Forelimb muscle (tissue), 1 donor: ENCODE measurements at regions not wholly inside any gene's neighbourhood (a gene's known extent, or its start where the extent isn't known, plus 50 kb on each side); places are given as distances from the start of the nearest gene placed in this dataset.
"Not testable (repeated sequence)": the region's sequence is repeated elsewhere in the genome, so short reads cannot be mapped to it uniquely, and the experiment has no call there.

Experiments
- DNase-seq: peaks from one replicate; pipeline ENCODE4 v3.0.0-alpha.2; 2013; ENCODE audit warnings: low read depth

DNA sequence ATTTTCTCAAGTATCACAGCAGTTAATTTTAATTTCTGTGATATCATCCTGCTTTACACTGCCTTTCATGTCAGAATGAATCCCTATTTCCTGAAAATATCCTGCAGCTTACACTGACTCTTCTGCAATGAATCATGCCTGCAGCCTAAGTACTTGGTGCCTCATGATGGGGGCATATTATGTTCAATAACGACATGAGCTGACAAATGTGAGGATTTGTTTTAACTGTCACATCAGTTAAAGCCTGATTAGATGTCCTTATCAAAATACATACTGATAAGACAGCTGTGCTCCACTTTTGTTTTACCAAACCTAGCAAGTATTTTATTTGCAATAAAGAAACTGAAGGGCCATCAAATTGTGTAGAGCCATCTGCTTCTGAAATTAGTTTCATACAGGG is 359.9 kb upstream of the AGA start:
- no peak for DNase-seq

DNA sequence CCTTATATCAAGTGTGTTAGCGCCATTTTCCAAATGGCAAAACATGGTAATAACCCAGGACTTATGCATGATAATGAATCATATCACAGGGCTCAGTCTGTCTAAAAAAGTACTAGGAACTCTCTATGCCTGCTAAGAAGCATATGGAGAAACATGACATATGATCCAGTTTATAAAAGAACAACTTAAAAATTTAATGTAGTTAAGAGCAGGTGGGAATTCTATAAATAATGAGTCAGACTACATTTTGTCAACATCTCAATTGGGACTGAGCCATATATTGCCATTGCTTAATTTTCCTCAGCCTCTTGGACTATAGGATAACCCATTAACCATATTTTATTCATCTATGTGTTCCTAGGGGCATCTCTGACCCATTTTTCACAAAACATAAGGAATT is 360.4 kb upstream of the AGA start:
- no peak for DNase-seq

DNA sequence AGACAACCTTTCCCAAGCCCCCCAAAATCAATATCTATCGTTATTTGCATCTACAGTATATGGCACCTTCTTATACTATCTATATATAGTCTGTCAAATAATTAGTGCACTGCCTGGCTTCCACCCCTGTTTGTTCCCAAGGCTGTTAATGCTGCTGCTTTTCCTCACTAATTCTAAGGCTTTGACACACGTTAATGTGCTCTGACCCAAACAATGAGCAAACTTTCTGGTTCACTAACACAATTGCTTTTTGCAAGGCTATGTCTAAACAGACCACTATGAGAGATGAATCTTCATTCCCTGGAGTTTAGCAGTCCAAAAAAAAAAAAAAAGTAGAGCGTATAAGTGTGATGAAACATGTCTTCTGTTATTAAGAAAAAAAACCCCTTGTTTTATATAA is 360.9 kb upstream of the AGA start:
- no peak for DNase-seq

DNA sequence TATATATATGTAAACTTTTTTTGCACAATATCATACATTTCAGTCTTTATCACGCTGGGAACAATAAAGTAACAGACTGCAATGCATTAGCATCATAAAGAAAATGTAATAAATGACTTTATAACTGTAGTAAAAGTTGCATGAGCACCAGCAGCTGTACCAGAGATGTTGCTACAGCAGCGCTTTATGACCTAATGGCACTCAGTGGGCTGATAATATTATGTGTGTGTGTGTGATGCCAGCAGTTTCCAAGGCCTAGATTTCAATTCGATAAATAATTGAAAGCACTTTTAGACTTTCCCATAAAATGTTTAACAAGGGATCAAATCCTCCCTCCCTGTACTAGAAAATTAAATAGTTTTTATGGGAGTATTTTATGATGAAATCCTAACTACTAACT is 367.6 kb upstream of the AGA start:
- DNase-seq, result no peak

DNA sequence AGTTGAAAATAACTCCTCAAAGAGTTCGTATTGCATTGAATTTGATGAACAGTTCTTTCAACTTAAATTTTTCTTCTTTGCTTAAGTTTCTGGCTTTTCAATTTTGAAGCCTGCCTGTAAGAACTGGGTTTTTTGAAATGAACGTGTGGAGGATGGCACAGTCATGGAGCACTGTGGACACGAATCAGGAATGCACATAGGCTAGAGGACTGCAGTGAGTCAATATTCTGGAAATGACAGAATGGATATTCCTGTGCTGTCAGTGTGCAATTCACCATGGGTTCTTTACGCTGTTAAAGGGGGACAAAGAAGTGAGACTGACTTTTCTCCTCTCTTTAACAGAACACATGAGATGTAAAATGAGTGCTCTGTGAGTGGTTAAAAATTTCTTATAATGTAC is 368.0 kb upstream of the AGA start:
- DNase-seq, result no peak

DNA sequence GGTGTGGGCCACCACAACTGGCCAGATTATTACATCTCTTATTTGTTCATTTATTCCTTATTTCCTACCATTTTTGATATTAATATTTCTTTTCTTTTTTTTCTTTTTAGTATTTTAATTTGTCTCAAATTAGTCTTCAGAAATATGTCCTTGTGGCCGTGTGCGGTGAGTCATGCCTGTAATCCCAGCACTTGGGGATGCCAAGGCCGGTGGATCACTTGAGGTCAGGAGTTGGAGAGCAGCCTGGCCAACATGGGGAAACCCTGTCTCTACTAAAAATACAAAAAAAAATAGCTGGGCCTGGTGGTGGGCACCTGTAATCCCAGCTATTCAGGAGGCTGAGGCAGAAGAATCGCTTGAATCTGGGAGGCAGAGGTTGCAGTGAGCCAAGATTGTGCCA is 376.2 kb upstream of the AGA start:
- DNase-seq, result not testable (repeated sequence)

DNA sequence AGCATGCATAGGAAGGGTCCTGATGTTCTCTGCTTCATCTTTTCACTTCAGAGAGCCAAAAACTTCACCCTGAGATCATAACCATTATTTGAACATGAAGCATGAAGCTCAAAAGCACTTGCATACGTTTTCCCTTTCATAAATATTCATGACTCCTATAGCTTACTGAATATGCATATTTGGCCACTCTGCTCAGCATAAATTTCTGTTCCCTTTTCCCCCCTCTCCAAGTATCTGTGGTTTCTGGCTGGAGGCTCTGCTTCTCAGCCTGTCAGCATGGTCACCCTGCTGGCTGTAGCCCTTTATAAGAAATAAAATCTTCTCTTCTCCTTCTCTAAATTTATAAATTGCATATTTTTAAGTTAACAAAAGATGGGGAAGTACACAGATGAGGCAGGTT is 384.7 kb upstream of the AGA start:
- DNase-seq, result no peak

DNA sequence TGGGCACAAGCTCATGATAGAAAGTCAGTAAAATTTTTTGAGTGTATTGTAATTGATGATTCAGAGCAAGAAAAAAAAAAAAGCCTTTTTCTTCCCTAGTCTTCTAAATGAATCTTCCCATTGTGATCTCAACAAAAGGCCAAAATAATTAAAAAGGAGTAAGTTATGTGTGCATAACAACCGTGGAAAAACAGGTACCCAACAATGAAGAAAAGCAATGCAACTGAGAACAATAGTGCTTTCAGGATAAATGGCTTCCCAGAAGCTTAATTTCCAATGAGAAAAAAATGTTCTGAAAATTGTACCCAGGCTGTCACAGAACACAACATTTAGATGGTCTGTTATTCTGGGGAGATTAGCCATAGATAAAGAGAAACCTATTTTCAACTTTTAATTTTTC is 399.0 kb upstream of the AGA start:
- no peak for DNase-seq

DNA sequence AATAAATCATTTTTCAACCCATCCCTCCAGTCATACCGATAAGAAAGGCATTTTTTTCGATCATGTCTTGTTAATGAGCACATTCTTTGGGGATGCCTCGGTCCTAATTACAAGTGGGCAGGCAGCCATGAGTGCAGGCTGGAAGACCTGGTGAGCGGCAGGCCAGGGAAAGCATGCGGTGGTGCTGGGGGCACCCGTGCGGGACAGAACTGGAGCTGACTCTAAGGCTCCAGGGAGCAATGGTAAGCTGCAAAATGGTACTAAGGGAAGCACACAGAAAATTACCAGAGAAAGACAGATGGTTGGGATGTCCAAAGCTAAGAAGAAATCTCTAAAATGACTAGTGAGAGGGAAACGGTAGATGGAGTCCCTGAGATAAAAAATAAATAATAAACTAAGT is 411.0 kb upstream of the AGA start:
- DNase-seq, result no peak

DNA sequence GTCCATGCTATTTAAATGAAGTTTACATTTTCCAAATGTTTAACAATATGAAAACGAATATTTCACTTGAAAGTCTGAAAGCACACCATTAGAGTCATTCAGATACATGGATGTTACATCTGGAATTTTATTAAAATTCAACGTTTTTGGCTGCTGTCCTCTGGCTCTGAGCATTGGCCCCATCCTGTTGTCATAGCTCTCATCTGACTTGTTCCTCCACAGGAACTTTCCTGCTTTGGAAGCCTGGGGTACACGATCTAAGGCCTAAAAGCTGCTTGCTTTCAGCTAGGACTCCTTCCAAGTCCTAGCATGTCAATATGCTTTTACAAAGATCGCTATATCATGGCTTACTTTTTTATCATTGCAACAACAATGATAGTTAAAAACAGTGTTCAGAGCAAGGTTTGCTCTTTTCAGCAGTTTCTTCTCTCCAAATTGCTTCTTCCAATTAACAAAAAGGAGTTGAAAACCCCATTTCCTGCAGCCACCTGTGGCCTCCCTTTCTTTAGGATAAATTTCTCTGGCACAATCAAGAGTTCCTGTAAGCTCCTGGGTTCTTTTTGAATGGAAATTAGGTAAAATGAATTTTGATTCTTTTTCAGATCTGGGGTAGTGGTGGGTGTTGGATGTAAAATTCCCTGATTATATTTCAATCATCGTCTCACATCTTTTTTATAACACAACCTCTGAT is 413.4 kb upstream of the AGA start:
- peak; percentile 48 for DNase-seq

DNA sequence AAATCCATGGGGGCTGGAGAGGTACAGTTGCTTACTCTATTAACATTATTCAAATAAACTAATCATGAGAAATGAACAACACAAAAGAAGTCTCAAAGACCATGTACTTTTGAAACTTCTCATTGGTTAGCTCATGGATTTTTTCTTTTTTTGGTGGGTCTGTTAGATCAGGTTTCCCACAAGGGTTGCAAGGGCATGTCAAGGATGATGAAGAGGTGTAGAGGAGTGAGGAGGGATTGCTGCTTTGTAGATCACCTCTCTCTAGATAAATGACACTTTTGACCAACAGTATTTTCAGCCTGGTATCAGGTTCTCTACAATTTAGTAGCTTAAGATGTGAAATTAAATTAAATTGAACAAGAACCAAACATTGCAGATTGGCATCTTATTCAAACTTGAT is 417.9 kb upstream of the AGA start:
- no peak for DNase-seq

DNA sequence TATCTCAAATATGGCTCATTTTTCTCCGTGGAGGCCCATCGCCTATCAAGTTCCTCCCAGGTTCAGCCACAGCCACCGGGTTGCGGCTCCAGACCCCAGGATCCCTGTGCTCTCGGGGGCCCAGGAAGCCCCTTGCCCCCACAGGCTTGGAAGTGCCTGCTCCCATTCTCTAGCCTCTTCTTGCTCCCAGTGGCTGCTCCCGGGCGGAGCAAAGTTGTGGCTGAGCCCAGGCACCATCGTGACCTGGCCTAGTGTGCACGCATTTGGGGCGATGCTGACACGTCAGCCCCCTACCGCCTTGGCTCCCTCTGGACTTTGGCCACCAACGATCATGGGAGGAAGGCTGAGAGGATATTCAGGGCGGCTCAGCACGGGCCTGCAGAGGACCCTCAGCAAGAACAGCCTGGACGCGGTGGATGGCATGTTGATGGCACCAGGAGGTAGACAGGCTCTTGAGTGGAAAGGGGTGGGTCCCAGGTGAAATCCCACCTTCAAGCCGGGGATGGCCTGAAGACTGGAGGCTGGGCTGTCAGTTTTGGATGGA is 419.4 kb upstream of the AGA start:
- no peak for DNase-seq

DNA sequence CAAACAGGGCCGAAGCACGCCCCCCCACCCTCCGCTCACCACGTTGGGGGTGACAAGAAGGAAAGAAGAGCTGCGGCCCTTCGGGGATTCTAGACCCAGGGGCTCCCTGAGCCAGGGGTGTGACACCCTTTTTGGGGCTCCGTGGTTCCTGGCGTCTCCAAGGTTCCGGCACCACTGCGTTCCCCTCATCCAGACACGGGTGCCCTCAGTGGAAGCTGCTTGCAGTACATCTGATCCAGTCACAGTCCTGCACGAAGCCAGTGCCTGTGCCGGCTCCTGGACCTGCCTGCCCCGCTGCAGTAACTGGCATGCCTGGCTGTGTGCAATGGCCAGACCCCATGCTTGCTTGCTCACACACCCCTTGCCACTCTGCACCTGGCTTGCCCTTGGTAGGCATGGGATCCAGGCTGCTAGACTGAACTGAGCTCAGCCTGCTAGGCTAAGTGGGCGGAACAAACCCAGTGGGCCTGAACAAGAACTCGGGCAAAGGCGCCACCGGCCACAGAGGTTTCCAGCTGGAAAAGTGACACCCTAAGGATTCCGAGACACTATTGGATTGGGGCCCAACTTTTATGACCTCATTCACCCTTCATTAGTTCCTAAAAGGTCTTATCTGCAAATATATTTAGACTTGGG is 420.4 kb upstream of the AGA start:
- no peak for DNase-seq

DNA sequence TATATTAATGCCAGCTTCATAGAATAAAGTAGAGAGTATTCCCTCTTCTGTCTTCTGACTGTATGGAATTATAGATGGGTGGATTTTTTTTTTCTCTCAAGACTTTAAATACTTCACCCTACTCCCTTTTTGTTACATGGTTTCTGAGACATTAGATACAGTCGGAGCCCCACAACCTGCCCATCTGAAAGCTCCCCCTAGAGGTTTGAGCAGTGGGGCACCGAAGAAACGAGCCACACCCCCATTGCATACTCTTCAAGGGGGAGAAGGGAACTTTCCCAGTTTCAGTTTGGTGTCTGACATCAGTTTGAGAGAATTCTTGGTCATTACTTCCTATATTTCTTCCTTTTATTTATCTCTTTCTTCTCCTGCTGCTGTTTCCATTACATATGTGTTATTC is 437.6 kb upstream of the AGA start:
- no peak for DNase-seq

DNA sequence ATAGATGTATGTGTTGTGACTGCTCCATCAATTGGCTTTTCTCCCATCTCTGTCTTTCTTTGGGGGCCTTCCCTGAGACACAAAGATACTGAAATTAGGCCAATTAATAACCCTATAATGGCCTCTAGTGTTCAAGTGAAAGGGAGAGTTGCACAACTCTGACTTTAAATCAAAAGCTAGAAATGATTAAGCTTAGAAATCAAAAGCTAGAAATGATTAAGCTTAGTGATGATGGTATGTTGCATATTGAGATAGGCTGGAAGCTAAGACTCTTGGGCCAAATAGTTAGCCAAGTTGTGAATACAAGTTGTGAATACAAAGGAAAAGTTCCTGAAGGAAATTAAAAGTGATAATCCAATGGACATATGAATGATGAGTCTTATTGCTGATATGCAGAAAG is 452.9 kb upstream of the AGA start:
- no peak for DNase-seq

DNA sequence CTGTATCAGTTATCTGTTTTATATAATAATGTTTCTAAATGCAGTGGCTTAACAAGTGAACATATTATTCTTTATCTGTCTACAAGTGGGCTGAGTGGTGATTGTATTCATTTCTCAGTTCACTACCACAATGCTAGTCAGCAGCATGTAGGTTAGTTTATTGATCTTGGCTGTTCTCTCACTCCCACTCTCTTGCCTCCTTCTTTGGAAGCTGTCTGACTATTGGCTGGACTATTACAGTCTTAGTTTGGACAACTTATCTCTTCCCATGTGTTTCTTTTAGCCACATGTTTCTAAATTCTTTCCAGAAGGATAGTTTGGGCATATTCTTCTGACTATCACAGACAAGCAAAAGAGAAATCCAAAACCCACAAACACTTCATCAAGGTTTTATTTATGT is 459.5 kb upstream of the AGA start:
- DNase-seq, result no peak

DNA sequence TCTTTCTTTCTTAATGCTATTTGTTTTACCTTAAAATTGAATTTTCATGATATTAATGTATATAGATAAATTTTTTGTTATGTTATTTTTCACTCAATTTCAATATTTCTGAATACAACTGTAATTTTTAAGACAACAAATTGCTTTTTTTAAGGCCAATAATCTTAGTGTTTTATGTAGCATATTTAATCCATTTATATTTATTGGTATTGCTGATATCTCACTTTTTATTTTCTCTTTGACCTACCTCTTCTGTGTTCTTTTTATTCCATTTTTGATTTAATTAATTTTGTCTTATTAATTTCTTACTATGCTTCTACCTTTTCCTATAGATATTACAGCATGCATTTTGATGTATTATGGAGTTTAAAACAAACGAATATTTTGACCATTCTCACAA is 460.1 kb upstream of the AGA start:
- DNase-seq, result no peak

DNA sequence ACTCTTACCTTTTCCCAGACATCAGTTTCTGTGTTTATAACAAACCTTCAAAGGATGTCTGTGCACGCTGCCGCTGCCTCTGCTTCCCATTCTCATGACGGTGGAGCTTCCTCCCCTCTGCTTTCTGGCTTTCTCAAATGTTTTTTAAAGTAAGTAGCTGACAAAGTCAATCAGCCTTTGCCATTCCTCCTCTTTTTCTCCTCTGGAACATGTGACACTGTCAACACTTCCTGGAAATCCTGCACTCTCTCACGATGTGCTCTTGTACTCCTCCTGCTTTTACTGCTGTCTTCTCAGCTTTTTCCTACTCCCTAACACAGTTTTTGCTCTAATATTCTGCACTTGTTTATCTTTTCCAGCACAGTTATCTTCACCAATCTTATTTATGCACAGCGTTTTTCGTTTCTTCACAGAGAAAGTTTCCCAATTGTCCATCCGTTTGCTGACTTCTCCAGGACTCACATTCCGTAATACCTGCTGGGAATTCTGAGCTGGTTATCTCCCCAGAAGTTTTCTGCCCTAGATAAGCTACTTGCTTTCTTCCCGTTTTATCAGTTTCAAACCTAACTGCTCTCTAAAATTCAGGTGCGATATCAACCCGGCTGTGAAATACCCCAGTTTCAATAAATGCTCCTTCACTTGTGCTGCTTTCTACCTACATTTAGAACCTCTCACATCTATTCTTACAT is 465.6 kb upstream of the AGA start:
- DNase-seq, result no peak

DNA sequence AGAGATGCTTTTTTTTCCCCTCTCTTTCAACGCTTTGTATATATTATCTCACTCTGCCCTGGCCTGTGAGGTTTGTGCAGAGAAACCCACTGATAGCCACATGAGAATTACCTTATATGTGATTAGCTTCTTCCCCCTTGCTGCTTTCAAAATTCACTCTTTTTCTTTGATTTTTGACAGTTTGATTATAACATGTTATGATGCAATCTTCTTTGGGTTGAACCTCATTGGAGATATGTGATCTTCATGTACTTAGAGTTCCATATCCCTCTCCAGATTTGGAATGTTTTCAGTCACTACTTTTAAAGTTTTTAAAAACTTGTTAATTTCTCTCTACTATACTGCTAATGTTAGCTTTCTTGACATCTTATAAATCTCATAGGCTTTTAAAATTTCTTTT is 479.5 kb upstream of the AGA start:
- DNase-seq, result no peak

DNA sequence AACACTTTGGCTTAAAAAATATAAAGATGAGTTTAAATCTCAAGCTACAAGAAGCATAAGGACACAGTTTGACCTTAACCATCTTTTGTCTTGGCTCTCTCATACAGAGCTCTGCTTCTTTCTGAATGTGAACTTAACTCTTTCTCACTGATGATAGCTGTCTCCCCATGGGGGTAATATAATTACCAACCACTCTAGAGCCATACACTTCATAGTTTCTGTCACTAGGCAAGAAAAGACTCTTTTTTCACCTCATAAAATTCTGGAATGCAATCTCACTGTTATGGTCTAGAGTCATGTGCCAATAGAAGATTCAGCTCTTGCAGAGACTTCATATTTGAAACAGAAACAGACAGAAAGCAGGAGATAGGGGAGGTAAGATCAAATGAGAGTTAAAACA is 481.7 kb upstream of the AGA start:
- DNase-seq, result no peak

DNA sequence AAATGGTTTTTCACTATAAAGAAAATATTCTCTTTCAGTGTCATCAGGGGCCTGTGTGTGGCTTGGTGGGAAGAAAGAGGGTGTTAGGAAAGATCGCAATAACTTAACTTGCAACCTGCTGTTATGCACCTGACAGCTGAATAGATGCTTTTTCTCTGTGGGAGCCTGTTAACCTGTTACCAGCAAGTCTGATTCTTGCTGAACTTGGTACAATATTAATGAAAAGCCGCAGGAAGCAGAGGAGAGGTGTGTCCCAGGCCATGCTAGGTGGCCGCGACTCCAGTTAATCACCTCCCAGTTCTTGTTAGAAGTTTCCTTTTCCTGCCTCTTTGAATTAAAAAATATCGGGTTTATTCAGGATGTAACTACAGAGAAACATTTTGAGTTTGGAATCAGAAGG is 494.8 kb upstream of the AGA start:
- DNase-seq, result no peak

DNA sequence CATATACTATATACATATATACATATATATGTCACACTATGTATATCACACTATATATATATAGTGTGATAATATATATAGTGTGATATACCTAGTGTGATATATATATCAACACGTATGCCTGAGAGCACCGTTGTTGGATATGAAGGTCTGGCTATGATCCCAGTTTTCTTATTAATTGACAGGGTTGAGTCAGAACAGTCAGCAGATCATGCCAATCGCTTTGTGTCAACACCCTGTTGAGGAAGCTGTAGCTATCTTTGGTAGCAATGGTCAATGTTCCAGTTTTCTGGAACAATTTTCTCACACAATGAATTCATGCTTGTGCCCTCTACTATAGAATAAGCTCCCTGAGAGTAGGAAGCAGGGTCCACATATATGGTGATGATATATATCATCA is 496.0 kb upstream of the AGA start:
- no peak for DNase-seq

DNA sequence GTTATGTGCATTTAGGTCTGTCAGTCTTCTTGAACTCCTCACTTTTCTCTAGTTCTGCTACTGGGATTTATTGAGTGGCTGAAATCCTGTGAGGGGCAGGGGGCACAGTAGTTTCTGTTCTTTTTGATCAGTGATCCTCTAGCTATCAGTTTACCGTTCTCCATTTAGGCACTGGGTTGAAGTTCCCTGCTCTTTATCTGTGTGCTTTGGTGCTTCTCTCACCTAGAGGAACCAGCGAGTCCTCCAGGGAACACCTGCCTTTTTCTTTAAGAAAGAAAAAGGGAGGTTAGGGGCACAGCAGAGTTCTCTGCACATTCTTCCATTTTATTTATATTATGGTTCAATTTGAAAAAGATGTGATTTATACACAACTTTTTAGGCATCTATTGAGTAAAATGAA is 503.0 kb upstream of the AGA start:
- DNase-seq, result no peak
